ENCODE measurements at regions not wholly inside any gene's neighbourhood (a gene's known extent, or its start where the extent isn't known, plus 50 kb on each side); places are given as distances from the start of the nearest gene placed in this dataset.

- TF ChIP-seq TAF1 (IDR thresholded peaks at IDR 0.05; ENCODE audit: borderline replicate concordance, insufficient read depth, low read length) (no peak), SIN3A (IDR thresholded peaks at IDR 0.05; ENCODE audit: borderline replicate concordance, insufficient read depth, low read length) (no peak), FOXP2 (optimal IDR thresholded peaks at IDR 0.05; ENCODE audit: borderline replicate concordance, extremely low read depth, extremely low read length, insufficient read depth) (no peak), POLR2AphosphoS5 (IDR thresholded peaks at IDR 0.05; ENCODE audit: low read depth, low read length) (no peak)
- TF ChIP-seq, protein P1, sequence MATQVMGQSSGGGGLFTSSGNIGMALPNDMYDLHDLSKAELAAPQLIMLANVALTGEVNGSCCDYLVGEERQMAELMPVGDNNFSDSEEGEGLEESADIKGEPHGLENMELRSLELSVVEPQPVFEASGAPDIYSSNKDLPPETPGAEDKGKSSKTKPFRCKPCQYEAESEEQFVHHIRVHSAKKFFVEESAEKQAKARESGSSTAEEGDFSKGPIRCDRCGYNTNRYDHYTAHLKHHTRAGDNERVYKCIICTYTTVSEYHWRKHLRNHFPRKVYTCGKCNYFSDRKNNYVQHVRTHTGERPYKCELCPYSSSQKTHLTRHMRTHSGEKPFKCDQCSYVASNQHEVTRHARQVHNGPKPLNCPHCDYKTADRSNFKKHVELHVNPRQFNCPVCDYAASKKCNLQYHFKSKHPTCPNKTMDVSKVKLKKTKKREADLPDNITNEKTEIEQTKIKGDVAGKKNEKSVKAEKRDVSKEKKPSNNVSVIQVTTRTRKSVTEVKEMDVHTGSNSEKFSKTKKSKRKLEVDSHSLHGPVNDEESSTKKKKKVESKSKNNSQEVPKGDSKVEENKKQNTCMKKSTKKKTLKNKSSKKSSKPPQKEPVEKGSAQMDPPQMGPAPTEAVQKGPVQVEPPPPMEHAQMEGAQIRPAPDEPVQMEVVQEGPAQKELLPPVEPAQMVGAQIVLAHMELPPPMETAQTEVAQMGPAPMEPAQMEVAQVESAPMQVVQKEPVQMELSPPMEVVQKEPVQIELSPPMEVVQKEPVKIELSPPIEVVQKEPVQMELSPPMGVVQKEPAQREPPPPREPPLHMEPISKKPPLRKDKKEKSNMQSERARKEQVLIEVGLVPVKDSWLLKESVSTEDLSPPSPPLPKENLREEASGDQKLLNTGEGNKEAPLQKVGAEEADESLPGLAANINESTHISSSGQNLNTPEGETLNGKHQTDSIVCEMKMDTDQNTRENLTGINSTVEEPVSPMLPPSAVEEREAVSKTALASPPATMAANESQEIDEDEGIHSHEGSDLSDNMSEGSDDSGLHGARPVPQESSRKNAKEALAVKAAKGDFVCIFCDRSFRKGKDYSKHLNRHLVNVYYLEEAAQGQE (IDR thresholded peaks at IDR 0.05; ENCODE audit: insufficient read depth in 1 of 2, low read depth in 2 of 2, low read length in 2 of 2) = no peak
Measured at GRCh38 chr16:5633845-5634440, 536.3 kb upstream of the EEF2KMT start.

GRCh38 chr16:5622234-5622884 is 524.8 kb upstream of the EEF2KMT start:
- no peak for TF ChIP-seq SIN3A (IDR thresholded peaks at IDR 0.05; ENCODE audit: borderline replicate concordance, insufficient read depth, low read length)
- TF ChIP-seq, protein P1 (IDR thresholded peaks at IDR 0.05; ENCODE audit: insufficient read depth in 1 of 2, low read depth in 2 of 2, low read length in 2 of 2) = no peak
- TF ChIP-seq POLR2AphosphoS5 (IDR thresholded peaks at IDR 0.05; ENCODE audit: low read depth, low read length) = no peak
- TF ChIP-seq FOXP2 (optimal IDR thresholded peaks at IDR 0.05; ENCODE audit: borderline replicate concordance, extremely low read depth, extremely low read length, insufficient read depth) = no peak
- TF ChIP-seq TAF1 (IDR thresholded peaks at IDR 0.05; ENCODE audit: borderline replicate concordance, insufficient read depth, low read length) = no peak

- TF ChIP-seq FOXP2 (optimal IDR thresholded peaks at IDR 0.05; ENCODE audit: borderline replicate concordance, extremely low read depth, extremely low read length, insufficient read depth) (no peak), TAF1 (IDR thresholded peaks at IDR 0.05; ENCODE audit: borderline replicate concordance, insufficient read depth, low read length) (no peak)
Measured at GRCh38 chr16:5621826-5622225, 524.2 kb upstream of the EEF2KMT start.

DNA sequence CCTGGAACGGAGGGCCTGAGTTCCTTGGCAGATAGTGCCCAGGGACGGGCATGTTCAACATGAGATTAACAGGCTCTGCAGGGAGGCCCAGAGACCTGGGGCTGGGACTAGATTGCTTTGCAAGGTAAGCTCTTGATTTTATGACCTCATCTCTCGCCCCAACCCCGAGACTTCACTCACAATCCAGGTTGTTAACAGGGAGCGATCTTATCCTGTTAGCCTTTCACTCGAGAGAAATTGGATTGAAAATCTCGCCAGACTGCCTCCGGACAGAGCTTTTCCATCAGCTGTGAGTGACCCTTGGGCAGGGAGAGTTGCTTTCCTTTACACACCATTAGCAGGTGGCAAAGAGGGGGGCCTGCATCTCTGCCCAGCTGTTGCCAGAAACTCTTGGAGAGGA is 521.7 kb upstream of the EEF2KMT start:
- TF ChIP-seq SIN3A (IDR thresholded peaks at IDR 0.05; ENCODE audit: borderline replicate concordance, insufficient read depth, low read length) = no peak
- no peak for TF ChIP-seq POLR2AphosphoS5 (IDR thresholded peaks at IDR 0.05; ENCODE audit: low read depth, low read length)
- no peak for TF ChIP-seq FOXP2 (optimal IDR thresholded peaks at IDR 0.05; ENCODE audit: borderline replicate concordance, extremely low read depth, extremely low read length, insufficient read depth)
- TF ChIP-seq, protein P1 (IDR thresholded peaks at IDR 0.05; ENCODE audit: insufficient read depth in 1 of 2, low read depth in 2 of 2, low read length in 2 of 2) = no peak
- TF ChIP-seq TAF1 (IDR thresholded peaks at IDR 0.05; ENCODE audit: borderline replicate concordance, insufficient read depth, low read length) = no peak

DNA sequence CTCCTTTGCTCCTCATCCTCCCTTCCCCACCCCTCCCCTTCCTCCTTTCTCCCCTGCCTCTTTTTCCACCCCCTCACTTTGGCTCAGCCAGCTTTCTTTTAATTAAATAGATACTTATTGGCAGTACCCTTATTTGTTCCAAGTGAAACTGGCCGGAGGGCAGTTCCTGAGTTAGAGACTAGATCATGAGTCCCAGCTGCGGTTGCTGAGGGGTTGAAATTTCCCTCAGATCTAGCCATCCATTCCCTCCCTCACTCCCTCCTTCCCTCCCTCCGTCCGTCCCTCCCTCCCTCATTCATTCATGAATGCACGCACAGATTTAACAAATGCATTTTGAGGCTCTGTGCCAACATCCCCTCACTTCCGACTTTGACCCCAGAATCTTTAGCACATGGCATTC is 519.2 kb upstream of the EEF2KMT start:
- TF ChIP-seq POLR2AphosphoS5 (IDR thresholded peaks at IDR 0.05; ENCODE audit: low read depth, low read length) (no peak), TAF1 (IDR thresholded peaks at IDR 0.05; ENCODE audit: borderline replicate concordance, insufficient read depth, low read length) (no peak), SIN3A (IDR thresholded peaks at IDR 0.05; ENCODE audit: borderline replicate concordance, insufficient read depth, low read length) (no peak), FOXP2 (optimal IDR thresholded peaks at IDR 0.05; ENCODE audit: borderline replicate concordance, extremely low read depth, extremely low read length, insufficient read depth) (no peak)
- TF ChIP-seq, protein P1 (IDR thresholded peaks at IDR 0.05; ENCODE audit: insufficient read depth in 1 of 2, low read depth in 2 of 2, low read length in 2 of 2) = no peak
